ENCODE measurements at regions not wholly inside any gene's neighbourhood (a gene's known extent, or its start where the extent isn't known, plus 50 kb on each side); places are given as distances from the start of the nearest gene placed in this dataset.
"Not testable (repeated sequence)": the region's sequence is repeated elsewhere in the genome, so short reads cannot be mapped to it uniquely, and the experiment has no call there.

GRCh38 chr7:3154317-3154716 lies 110.7 kb upstream of the CARD11 start:
- H3K27ac ChIP-seq (ENCODE audit: low read depth, low read length) = no peak overlapping the region
- no peaks in the 10 kb centered on the region for H3K4me1 ChIP-seq (ENCODE audit: insufficient read depth, low read length)
- no peaks in the 10 kb centered on the region for H3K9me3 ChIP-seq (ENCODE audit: low read length)
- H3K27me3 ChIP-seq (ENCODE audit: control insufficient read depth in 1 of 2, insufficient read depth in 2 of 2, low read length in 2 of 2) = no peaks in the 10 kb centered on the region
- no peaks in the 10 kb centered on the region for H3K36me3 ChIP-seq (ENCODE audit: insufficient read depth, low read length)
- no peak overlapping the region for H3K4me3 ChIP-seq (ENCODE audit: low read depth in 1 of 2, low read length in 2 of 2)
- H3K9ac ChIP-seq (ENCODE audit: low read length) = no peak overlapping the region

GRCh38 chr7:3154881-3155494 lies 111.3 kb upstream of the CARD11 start:
- Histone ChIP-seq H3K9me3 (ENCODE audit: low read length) (no peaks in the 10 kb centered on the region), H3K36me3 (ENCODE audit: insufficient read depth, low read length) (no peaks in the 10 kb centered on the region), H3K27me3 (ENCODE audit: control insufficient read depth in 1 of 2, insufficient read depth in 2 of 2, low read length in 2 of 2) (no peaks in the 10 kb centered on the region), H3K4me3 (ENCODE audit: low read depth in 1 of 2, low read length in 2 of 2) (no peak overlapping the region), H3K4me1 (ENCODE audit: insufficient read depth, low read length) (no peaks in the 10 kb centered on the region), H3K27ac (ENCODE audit: low read depth, low read length) (no peak overlapping the region), H3K9ac (ENCODE audit: low read length) (no peak overlapping the region)

GRCh38 chr7:3156508-3156907 lies 112.8 kb upstream of the CARD11 start:
- no peaks in the 10 kb centered on the region for H3K36me3 ChIP-seq (ENCODE audit: insufficient read depth, low read length)
- no peak overlapping the region for H3K4me3 ChIP-seq (ENCODE audit: low read depth in 1 of 2, low read length in 2 of 2)
- H3K9ac ChIP-seq (ENCODE audit: low read length) = no peak overlapping the region
- H3K9me3 ChIP-seq (ENCODE audit: low read length) = no peaks in the 10 kb centered on the region
- H3K27me3 ChIP-seq (ENCODE audit: control insufficient read depth in 1 of 2, insufficient read depth in 2 of 2, low read length in 2 of 2) = no peaks in the 10 kb centered on the region
- H3K4me1 ChIP-seq (ENCODE audit: insufficient read depth, low read length) = no peaks in the 10 kb centered on the region
- no peak overlapping the region for H3K27ac ChIP-seq (ENCODE audit: low read depth, low read length)

GRCh38 chr7:3157566-3158287 lies 114.1 kb upstream of the CARD11 start:
- Histone ChIP-seq H3K4me3 (ENCODE audit: low read depth in 1 of 2, low read length in 2 of 2) (no peak overlapping the region), H3K4me1 (ENCODE audit: insufficient read depth, low read length) (no peaks in the 10 kb centered on the region), H3K36me3 (ENCODE audit: insufficient read depth, low read length) (no peaks in the 10 kb centered on the region), H3K27me3 (ENCODE audit: control insufficient read depth in 1 of 2, insufficient read depth in 2 of 2, low read length in 2 of 2) (no peaks in the 10 kb centered on the region), H3K9me3 (ENCODE audit: low read length) (no peaks in the 10 kb centered on the region), H3K27ac (ENCODE audit: low read depth, low read length) (no peak overlapping the region), H3K9ac (ENCODE audit: low read length) (no peak overlapping the region)

- no peak overlapping the region for H3K27ac ChIP-seq (ENCODE audit: low read depth, low read length)
- no peaks in the 10 kb centered on the region for H3K9me3 ChIP-seq (ENCODE audit: low read length)
- H3K27me3 ChIP-seq (ENCODE audit: control insufficient read depth in 1 of 2, insufficient read depth in 2 of 2, low read length in 2 of 2) = no peaks in the 10 kb centered on the region
- H3K4me3 ChIP-seq (ENCODE audit: low read depth in 1 of 2, low read length in 2 of 2) = no peak overlapping the region
- no peak overlapping the region for H3K9ac ChIP-seq (ENCODE audit: low read length)
- H3K36me3 ChIP-seq (ENCODE audit: insufficient read depth, low read length) = no peaks in the 10 kb centered on the region
- no peaks in the 10 kb centered on the region for H3K4me1 ChIP-seq (ENCODE audit: insufficient read depth, low read length)
Observed at GRCh38 chr7:3158341-3158760, 114.7 kb upstream of the CARD11 start.

- Histone ChIP-seq H3K36me3 (ENCODE audit: insufficient read depth, low read length) (no peaks in the 10 kb centered on the region), H3K9me3 (ENCODE audit: low read length) (no peaks in the 10 kb centered on the region), H3K9ac (ENCODE audit: low read length) (no peak overlapping the region), H3K4me1 (ENCODE audit: insufficient read depth, low read length) (no peaks in the 10 kb centered on the region), H3K27me3 (ENCODE audit: control insufficient read depth in 1 of 2, insufficient read depth in 2 of 2, low read length in 2 of 2) (no peaks in the 10 kb centered on the region), H3K4me3 (ENCODE audit: low read depth in 1 of 2, low read length in 2 of 2) (no peak overlapping the region), H3K27ac (ENCODE audit: low read depth, low read length) (no peak overlapping the region)
Observed at GRCh38 chr7:3159039-3159438, 115.4 kb upstream of the CARD11 start.

- H3K27ac ChIP-seq (ENCODE audit: low read depth, low read length) = no peak overlapping the region
- no peaks in the 10 kb centered on the region for H3K9me3 ChIP-seq (ENCODE audit: low read length)
- no peak overlapping the region for H3K9ac ChIP-seq (ENCODE audit: low read length)
- H3K27me3 ChIP-seq (ENCODE audit: control insufficient read depth in 1 of 2, insufficient read depth in 2 of 2, low read length in 2 of 2) = no peaks in the 10 kb centered on the region
- no peaks in the 10 kb centered on the region for H3K4me1 ChIP-seq (ENCODE audit: insufficient read depth, low read length)
- H3K36me3 ChIP-seq (ENCODE audit: insufficient read depth, low read length) = no peaks in the 10 kb centered on the region
- no peak overlapping the region for H3K4me3 ChIP-seq (ENCODE audit: low read depth in 1 of 2, low read length in 2 of 2)
Observed at GRCh38 chr7:3159445-3159844, 115.8 kb upstream of the CARD11 start.

- not testable (repeated sequence) for H3K27me3 ChIP-seq (ENCODE audit: control insufficient read depth in 1 of 2, insufficient read depth in 2 of 2, low read length in 2 of 2); H3K4me1 ChIP-seq (ENCODE audit: insufficient read depth, low read length); H3K9me3 ChIP-seq (ENCODE audit: low read length); H3K4me3 ChIP-seq (ENCODE audit: low read depth in 1 of 2, low read length in 2 of 2); H3K36me3 ChIP-seq (ENCODE audit: insufficient read depth, low read length); H3K9ac ChIP-seq (ENCODE audit: low read length); H3K27ac ChIP-seq (ENCODE audit: low read depth, low read length)
Observed at GRCh38 chr7:3159926-3160325, 116.3 kb upstream of the CARD11 start.

- Histone ChIP-seq H3K4me1 (ENCODE audit: insufficient read depth, low read length) (no peaks in the 10 kb centered on the region), H3K9me3 (ENCODE audit: low read length) (no peaks in the 10 kb centered on the region), H3K27ac (ENCODE audit: low read depth, low read length) (no peak overlapping the region), H3K36me3 (ENCODE audit: insufficient read depth, low read length) (no peaks in the 10 kb centered on the region), H3K27me3 (ENCODE audit: control insufficient read depth in 1 of 2, insufficient read depth in 2 of 2, low read length in 2 of 2) (no peaks in the 10 kb centered on the region), H3K9ac (ENCODE audit: low read length) (no peak overlapping the region), H3K4me3 (ENCODE audit: low read depth in 1 of 2, low read length in 2 of 2) (no peak overlapping the region)
Observed at GRCh38 chr7:3162289-3162688, 118.6 kb upstream of the CARD11 start.

GRCh38 chr7:3162798-3163197 lies 119.1 kb upstream of the CARD11 start:
- H3K36me3 ChIP-seq (ENCODE audit: insufficient read depth, low read length); H3K27ac ChIP-seq (ENCODE audit: low read depth, low read length); H3K9ac ChIP-seq (ENCODE audit: low read length); H3K9me3 ChIP-seq (ENCODE audit: low read length); H3K4me3 ChIP-seq (ENCODE audit: low read depth in 1 of 2, low read length in 2 of 2); H3K4me1 ChIP-seq (ENCODE audit: insufficient read depth, low read length); H3K27me3 ChIP-seq (ENCODE audit: control insufficient read depth in 1 of 2, insufficient read depth in 2 of 2, low read length in 2 of 2): not testable (repeated sequence)

GRCh38 chr7:3164380-3164792 lies 120.7 kb upstream of the CARD11 start:
- Histone ChIP-seq H3K9ac (ENCODE audit: low read length) (no peak overlapping the region), H3K4me3 (ENCODE audit: low read depth in 1 of 2, low read length in 2 of 2) (no peak overlapping the region), H3K4me1 (ENCODE audit: insufficient read depth, low read length) (no peaks in the 10 kb centered on the region), H3K36me3 (ENCODE audit: insufficient read depth, low read length) (no peaks in the 10 kb centered on the region), H3K27me3 (ENCODE audit: control insufficient read depth in 1 of 2, insufficient read depth in 2 of 2, low read length in 2 of 2) (no peaks in the 10 kb centered on the region), H3K9me3 (ENCODE audit: low read length) (no peaks in the 10 kb centered on the region), H3K27ac (ENCODE audit: low read depth, low read length) (no peak overlapping the region)
